GM19238 (cell line): ENCODE measurements at regions not wholly inside any gene's neighbourhood (a gene's known extent, or its start where the extent isn't known, plus 50 kb on each side); places are given as distances from the start of the nearest gene placed in this dataset.

Experiments
- DNase-seq: peaks from one replicate; pipeline ENCODE4 v3.0.0; 2011; ENCODE audit warnings: low spot score; ENCODE audit not compliant: insufficient read length

GRCh38 chr10:2951235-2951835 lies 116.0 kb upstream of the PFKP start:
- DNase-seq: no peak

DNA sequence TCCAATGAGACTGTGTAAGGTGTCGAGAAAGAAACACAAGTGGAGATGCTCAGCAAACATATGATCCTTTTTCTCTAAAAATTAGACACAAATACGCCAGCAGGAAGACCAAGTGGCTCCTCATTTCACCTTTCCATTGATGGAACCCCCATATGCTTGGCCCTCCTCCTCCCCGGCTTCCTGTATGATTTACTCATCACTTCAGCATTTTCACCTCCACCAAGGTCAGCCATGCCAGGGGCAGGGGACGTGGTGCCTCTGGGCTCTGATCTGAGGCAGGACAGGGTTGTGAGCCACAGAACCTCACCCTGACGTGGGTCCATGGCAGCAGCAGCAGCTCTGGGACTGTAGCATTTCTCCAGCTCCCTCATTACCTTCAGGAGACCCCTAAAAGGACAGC lies 116.8 kb upstream of the PFKP start:
- DNase-seq: no peak

- no peak for DNase-seq
These were observed 117.4 kb upstream of the PFKP start for GRCh38 chr10:2949948-2950354.

DNA sequence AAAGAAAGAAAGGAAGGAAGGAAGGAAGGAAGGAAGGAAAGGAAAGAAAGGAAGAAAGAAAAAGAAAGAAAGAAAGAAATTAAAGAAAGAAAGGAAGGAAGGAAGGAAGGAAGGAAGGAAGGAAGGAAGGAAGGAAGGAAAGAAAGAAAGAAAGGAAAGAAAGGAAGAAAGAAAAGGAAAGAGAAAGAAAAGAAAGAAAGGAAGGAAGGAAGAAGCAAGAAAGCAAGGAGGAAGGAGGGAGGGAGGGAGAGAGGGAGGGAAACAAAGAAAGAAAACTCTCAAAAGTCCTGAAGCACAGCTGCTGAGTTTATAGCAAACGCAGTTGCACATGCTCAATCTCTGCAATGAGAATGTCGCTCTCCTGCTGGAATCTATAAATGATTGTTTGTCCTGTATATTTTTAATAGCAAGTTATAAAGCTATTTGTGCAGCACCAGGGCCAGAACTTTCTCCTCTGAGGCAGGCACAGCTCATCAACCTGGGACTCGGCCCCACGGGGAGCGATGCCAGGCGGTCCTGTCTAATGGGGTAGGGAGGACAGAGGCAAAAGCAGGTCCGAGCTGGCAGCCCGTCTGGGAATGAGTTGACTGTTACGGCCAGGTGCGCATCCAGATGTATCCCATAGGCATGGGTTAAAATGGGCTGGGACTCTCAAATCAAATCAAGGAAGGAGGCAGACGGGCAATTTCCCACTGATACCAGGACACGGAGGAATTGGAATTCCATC lies 118.0 kb upstream of the PFKP start:
- DNase-seq: no peak

- no peak for DNase-seq
These were observed 119.1 kb upstream of the PFKP start for GRCh38 chr10:2948127-2948854.

GRCh38 chr10:2944788-2945187 lies 122.6 kb upstream of the PFKP start:
- DNase-seq: no peak

GRCh38 chr10:2943932-2944614 lies 123.3 kb upstream of the PFKP start:
- DNase-seq: no peak

DNA sequence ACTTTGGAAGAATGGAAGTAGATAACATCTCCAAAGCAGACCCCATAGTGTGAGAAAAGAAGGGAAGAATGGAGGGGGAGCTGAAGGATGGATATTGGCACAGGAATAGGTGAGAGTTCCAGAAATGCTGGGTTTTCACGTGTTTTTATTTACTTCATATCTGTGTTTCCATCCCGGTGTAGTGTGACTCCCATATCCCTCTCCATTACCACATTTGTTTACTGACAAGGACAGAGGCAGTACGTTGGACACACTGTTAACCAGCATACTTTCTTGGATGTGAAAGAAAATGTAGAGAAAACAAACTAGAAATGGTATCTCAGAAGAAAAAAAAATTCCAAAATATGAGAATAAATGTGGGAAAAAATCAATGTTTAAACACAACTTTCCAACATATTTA lies 124.4 kb upstream of the PFKP start:
- DNase-seq: no peak

DNA sequence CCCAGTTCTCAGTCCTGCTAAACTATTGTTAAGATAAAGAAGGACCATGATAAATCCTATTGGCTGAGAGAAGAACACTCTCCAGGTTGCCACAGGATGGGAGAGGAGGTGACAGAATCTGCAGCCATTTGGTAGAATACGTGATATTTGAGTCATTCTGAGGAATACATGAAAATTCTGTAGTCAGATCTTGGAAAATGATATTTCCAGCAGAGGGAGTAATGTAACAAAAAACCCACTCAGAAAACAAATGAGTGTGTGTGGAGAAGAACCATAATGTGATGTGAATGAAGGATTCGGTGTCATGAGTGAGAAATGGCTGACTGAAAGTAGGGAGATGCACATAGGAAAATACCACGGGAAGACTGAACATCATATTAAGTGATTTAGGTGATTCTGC lies 128.5 kb upstream of the PFKP start:
- no peak for DNase-seq

DNA sequence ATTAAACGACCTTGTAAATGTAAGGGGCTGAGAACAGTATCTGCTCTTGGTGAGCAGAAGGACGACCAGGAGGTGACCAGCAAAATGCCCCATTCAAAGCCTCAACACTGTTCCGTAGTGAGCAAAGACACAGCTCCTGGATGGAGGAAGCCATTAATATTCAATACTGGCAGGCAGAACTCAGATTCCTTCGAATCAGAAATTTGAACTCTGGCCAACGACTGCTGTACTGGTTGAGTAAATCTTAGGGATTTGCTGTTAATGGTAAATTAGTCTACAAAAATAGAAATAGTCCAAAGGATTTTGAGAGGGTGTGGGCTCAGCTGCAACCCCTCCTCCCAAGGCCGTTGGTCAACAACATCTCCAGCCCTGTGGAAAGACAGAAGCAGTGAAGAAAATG lies 130.5 kb upstream of the PFKP start:
- no peak for DNase-seq

DNA sequence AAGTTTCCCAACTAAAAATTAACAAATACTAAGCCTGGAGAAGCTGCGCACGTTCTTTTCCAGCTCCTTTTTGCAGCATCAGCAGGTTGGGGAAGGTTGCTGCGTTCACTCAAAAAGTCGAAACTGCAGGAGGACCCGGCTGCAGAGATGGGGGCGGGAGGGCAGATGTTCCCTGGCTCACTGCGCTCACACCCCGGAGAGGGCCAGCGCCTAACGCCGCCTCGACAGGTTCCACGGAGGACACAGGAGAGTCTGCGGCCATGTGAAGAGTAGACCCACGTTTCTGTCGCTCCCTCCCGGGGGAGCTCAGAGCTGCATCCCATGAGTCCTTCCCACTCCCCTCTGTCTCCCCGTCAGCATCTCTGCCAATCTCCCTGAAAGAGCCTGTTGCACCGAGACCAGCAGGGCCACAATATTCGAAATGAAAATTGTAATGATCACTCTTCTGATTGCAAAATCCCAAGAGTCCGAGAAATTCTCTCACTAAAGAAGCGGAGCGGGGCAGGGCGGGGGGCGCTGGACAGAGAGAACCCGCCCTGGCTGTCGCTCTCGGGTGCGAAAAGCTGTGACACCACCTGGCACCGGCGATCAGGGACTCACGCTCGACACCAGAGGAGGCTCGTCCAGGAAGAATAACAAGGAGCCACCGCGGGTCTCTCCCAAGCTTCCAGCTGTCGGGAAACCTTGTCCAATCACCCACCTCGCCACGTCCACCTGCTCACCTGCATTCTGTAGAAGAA lies 131.5 kb upstream of the PFKP start:
- DNase-seq: no peak

GRCh38 chr10:2933924-2934323 lies 133.4 kb upstream of the PFKP start:
- DNase-seq: no peak

DNA sequence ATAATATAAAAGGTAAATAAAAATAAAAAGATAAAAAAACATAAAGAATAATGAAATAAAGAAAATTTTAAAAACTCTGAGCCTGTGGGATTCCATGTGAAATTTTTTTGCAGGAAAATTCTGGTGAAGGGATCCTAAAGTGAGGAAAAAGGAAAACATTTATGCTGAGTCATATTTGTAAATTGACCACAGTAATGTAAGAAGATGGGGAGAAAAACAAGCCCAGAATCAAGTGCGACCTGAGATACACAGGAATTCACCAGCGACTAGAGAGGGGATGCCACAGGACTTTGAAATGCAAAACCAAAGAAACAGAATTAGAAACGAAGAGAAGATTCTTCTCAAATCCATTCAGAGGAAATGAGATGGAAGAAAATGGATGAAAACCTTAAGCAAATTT lies 133.8 kb upstream of the PFKP start:
- DNase-seq: no peak

DNA sequence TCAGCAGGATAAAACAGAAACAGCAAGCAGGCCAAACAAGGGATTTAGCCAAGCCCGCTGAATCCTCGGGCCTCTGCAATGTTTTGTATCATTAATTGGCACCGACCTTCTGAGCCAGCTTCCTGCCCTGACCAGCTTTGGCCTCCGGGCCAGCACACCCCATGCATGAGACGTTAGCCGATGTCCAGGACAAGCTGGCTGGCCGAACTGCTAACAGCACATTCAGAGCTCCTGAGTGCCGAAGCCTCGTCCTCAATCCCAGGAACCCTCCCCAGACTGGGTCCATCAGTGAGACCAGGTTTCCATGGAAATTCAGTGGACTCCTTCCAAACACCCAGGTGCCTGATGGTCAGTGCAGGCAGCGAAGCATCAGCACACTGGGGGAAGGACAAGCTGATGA lies 134.3 kb upstream of the PFKP start:
- no peak for DNase-seq

DNA sequence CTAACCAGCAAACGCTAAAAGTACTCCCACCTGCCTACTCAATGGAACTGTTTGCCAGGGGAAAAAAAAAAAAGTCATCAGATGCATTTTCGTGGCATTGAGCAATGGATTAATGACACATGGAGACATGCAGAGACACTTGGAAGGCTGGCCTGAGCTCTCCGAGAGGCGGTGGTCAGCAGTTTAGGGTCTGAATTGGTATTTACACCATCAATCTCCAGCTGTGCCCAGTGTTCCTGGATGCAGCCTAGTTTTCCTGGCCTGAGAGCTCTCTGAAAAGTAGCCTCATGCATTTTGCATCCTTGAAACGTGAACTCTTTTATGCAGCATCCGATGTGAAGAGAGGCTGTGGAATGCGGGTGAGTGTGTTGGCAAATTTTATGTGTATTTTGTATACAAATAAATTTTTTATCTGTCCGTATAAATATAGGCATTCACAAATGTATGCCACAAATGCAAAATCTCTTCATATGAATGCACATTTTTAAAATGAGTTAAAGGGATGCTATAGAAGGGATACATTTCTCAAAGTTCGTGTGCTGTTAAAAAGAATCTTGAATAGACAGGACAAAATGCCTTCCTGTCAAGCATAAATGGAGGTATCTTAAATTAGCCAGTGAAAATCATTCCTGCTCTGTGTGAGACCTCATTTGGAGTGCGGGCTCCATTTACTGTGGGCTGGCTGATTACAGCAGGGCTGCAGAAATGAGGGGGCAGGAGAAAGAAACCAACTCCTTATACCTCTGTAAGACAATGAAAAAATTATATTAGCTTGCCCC lies 137.7 kb upstream of the PFKP start:
- DNase-seq: no peak

DNA sequence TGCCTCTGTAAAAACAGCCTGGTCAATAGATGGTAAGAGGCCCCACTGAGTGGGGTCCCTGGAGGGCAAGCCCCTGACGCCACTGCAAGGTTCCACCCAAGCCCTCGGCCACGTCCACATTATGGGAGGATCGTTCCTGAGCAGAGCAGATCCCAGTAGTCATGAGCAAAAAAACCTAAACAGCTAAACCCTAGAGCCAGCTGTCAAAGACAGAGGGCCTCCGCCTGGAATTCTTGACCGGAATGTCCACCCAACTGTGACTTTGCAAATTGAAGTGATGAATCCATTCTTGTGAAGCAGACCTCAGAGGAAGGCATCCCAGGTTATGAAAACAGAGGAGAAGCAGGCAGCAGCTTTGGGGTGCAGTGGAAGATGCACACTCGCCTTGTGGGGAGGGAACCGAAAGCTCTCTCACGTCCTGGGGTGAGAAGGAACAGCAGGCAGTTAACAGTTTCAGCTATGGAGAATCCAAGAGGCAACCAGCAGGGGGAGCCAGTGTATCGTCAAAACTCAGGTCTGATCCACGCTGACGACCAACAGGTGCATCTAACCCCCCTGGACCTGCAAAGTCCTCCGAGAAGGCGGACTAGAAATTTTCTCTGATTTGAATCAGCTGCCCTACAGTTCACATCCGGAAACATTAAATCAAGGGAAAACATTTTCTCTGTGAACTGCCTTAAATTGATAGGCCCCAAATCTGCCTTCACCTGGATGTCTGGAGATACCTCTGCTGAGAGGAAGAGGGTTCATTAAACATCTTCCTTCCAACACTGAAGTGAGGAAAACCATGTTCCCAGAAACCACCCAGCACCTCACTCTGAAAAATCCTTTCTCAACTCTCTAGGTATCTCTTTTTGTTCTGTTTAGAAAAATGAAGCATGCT lies 139.1 kb upstream of the PFKP start:
- DNase-seq: peak; percentile 87

- DNase-seq: no peak
These were observed 140.3 kb upstream of the PFKP start for GRCh38 chr10:2926918-2927660.

- no peak for DNase-seq
These were observed 141.7 kb upstream of the PFKP start for GRCh38 chr10:2925631-2926030.

GRCh38 chr10:2924431-2924830 lies 142.9 kb upstream of the PFKP start:
- no peak for DNase-seq
